ENCODE measurements at regions not wholly inside any gene's neighbourhood (a gene's known extent, or its start where the extent isn't known, plus 50 kb on each side); places are given as distances from the start of the nearest gene placed in this dataset.

- no peak overlapping the region for H3K27ac ChIP-seq
- H3K27me3 ChIP-seq (replicated peaks) = no peaks in the 10 kb centered on the region
- no peaks in the 10 kb centered on the region for H3K36me3 ChIP-seq (replicated peaks)
- no peak for TF ChIP-seq CTCF (IDR thresholded peaks at IDR 0.05; ENCODE audit: low read depth, low read length, missing control alignments)
- in situ Hi-C loops (cut with HindIII; ENCODE audit: low pct_ligation_motif_present, low sequenced_read_pairs) = no loop called here
- no peak overlapping the region for H3K4me3 ChIP-seq (ENCODE audit: low read depth, low read length)
- DNase-seq = no peak
Observed at GRCh38 chr6:91443405-91443804, 856.5 kb upstream of the MAP3K7 start.

DNA sequence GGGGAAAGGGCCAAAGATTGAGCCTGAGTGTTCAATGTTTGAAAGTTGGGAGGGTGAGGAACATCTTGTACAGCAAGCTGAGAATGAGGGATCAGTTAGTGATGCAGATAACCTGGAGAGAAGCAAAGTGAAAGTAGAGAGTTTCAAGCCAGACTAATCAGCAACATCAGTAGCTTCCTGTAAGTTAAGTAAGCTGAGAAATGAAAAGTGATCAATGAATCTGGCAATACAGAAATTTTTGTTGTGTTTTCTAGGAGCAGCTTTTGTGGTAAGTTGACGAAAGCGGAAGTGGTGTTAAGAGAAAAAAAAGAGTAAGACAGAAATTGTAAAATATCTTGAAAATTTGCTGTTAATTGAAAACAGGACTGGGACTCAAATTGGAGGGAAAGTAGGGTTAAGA is 855.5 kb upstream of the MAP3K7 start:
- in situ Hi-C loops (cut with HindIII; ENCODE audit: low pct_ligation_motif_present, low sequenced_read_pairs) = no loop called here
- no peak for DNase-seq
- Histone ChIP-seq H3K4me3 (ENCODE audit: low read depth, low read length) (no peak overlapping the region), H3K27ac (no peak overlapping the region), H3K36me3 (replicated peaks) (no peaks in the 10 kb centered on the region), H3K27me3 (replicated peaks) (no peaks in the 10 kb centered on the region)
- no peak for TF ChIP-seq CTCF (IDR thresholded peaks at IDR 0.05; ENCODE audit: low read depth, low read length, missing control alignments)

DNA sequence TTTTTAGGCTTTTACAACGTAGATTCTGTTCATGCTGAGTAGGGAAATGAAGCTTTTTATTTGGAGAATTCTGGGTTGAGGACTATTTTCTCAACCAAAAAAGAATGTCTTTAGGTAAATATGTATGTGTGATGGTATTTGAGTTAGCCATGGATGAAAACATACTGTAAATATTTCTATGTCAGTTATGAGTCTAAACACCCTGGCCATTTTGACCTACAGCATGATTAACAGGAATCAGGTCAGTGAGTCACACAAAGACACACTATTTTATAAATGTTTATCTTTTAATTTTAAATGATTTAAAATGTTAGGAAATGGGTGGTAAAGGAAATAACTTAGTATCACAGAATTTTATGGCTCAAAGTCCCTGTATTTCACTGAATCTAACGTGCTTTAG is 851.7 kb upstream of the MAP3K7 start:
- no peaks in the 10 kb centered on the region for H3K27me3 ChIP-seq (replicated peaks)
- H3K4me3 ChIP-seq (ENCODE audit: low read depth, low read length) = no peak overlapping the region
- H3K27ac ChIP-seq = no peak overlapping the region
- TF ChIP-seq CTCF (IDR thresholded peaks at IDR 0.05; ENCODE audit: low read depth, low read length, missing control alignments) = no peak
- in situ Hi-C loops (cut with HindIII; ENCODE audit: low pct_ligation_motif_present, low sequenced_read_pairs) = no loop called here
- no peaks in the 10 kb centered on the region for H3K36me3 ChIP-seq (replicated peaks)
- DNase-seq = peak; percentile 22

- DNase-seq = no peak
- no peak for TF ChIP-seq CTCF (IDR thresholded peaks at IDR 0.05; ENCODE audit: low read depth, low read length, missing control alignments)
- Histone ChIP-seq H3K27me3 (replicated peaks) (no peaks in the 10 kb centered on the region), H3K36me3 (replicated peaks) (no peaks in the 10 kb centered on the region), H3K4me3 (ENCODE audit: low read depth, low read length) (no peak overlapping the region), H3K27ac (no peak overlapping the region)
- in situ Hi-C loops (cut with HindIII; ENCODE audit: low pct_ligation_motif_present, low sequenced_read_pairs) = no loop called here
Observed at GRCh38 chr6:91437315-91437729, 850.5 kb upstream of the MAP3K7 start.

DNA sequence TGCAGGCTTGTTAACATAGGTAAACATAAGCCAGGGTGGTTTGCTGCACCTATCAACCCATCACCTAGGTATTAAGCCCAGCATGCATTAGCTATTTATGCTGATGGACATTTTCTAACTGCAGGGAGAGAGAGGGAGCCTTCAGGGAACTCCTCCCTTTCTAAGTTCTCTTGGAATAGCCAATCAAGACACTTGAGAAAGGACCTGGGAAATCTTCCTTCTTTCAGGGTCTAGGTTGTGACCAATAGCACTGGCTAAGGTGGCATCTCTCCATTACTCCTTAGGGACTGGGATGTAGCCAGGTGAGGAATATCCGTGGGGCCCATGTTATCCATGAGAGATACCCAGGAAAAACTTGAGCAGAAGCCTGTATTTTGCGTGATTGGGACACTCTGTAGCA is 849.6 kb upstream of the MAP3K7 start:
- no peak for TF ChIP-seq CTCF (IDR thresholded peaks at IDR 0.05; ENCODE audit: low read depth, low read length, missing control alignments)
- H3K27me3 ChIP-seq (replicated peaks) = no peaks in the 10 kb centered on the region

DNA sequence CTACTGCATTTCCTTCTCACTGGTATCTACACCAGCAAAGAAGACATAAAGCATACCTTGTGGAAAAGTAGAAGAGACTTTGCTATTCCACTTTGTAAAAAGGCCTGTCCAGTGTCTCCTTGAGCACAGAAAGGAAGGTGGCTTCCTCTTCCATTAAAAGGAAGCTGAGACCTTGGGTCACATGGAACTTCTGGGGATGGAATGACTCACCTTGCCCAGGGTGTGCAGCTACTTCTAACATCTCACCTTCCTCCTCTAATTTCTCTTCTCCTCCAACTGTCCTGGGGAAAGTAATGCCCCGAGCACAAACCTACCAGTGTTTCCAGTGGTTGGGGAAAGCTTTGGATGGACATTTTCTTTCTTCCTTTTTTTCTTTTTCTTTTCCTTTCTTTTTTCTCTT is 848.8 kb upstream of the MAP3K7 start:
- no peak for TF ChIP-seq CTCF (IDR thresholded peaks at IDR 0.05; ENCODE audit: low read depth, low read length, missing control alignments)
- no peak for DNase-seq
- Histone ChIP-seq H3K27ac (no peak overlapping the region), H3K27me3 (replicated peaks) (no peaks in the 10 kb centered on the region), H3K4me3 (ENCODE audit: low read depth, low read length) (no peak overlapping the region), H3K36me3 (replicated peaks) (no peaks in the 10 kb centered on the region)
- in situ Hi-C loops (cut with HindIII; ENCODE audit: low pct_ligation_motif_present, low sequenced_read_pairs) = no loop called here

More for the DNA sequence above, 849.6 kb upstream of the MAP3K7 start:
- H3K4me3 ChIP-seq (ENCODE audit: low read depth, low read length) = no peak overlapping the region
- DNase-seq = no peak
- in situ Hi-C loops (cut with HindIII; ENCODE audit: low pct_ligation_motif_present, low sequenced_read_pairs) = no loop called here
- H3K36me3 ChIP-seq (replicated peaks) = no peaks in the 10 kb centered on the region
- no peak overlapping the region for H3K27ac ChIP-seq

Data from brain microvascular endothelial cell (primary cell).